ENCODE measurements at regions not wholly inside any gene's neighbourhood (a gene's known extent, or its start where the extent isn't known, plus 50 kb on each side); places are given as distances from the start of the nearest gene placed in this dataset.

- no peak for DNase-seq (ENCODE audit: low read depth)
- H3K4me3 ChIP-seq (ENCODE audit: low read depth, low read length), result no peak overlapping the region
These were observed 214.2 kb downstream of the SUDS3 start for GRCh38 chr12:118590406-118591150.

GRCh38 chr12:118603610-118604361, 227.4 kb downstream of the SUDS3 start:
- DNase-seq (ENCODE audit: low read depth), result no peak
- no peak overlapping the region for H3K4me3 ChIP-seq (ENCODE audit: low read depth, low read length)

GRCh38 chr12:118606690-118607089, 230.3 kb downstream of the SUDS3 start:
- H3K4me3 ChIP-seq (ENCODE audit: low read depth, low read length), result no peak overlapping the region
- DNase-seq (ENCODE audit: low read depth), result no peak

GRCh38 chr12:118607831-118608230, 231.5 kb downstream of the SUDS3 start:
- DNase-seq (ENCODE audit: low read depth), result no peak
- H3K4me3 ChIP-seq (ENCODE audit: low read depth, low read length), result no peak overlapping the region

- DNase-seq (ENCODE audit: low read depth), result no peak
- no peak overlapping the region for H3K4me3 ChIP-seq (ENCODE audit: low read depth, low read length)
These were observed 232.5 kb downstream of the SUDS3 start for GRCh38 chr12:118608770-118609344.

GRCh38 chr12:118611295-118611694, 234.9 kb downstream of the SUDS3 start:
- DNase-seq (ENCODE audit: low read depth), result no peak
- no peak overlapping the region for H3K4me3 ChIP-seq (ENCODE audit: low read depth, low read length)

GRCh38 chr12:118611770-118612169, 235.4 kb downstream of the SUDS3 start:
- H3K4me3 ChIP-seq (ENCODE audit: low read depth, low read length), result no peak overlapping the region
- DNase-seq (ENCODE audit: low read depth), result no peak

GRCh38 chr12:118617611-118618450, 241.5 kb downstream of the SUDS3 start:
- no peak overlapping the region for H3K4me3 ChIP-seq (ENCODE audit: low read depth, low read length)
- no peak for DNase-seq (ENCODE audit: low read depth)

GRCh38 chr12:118618695-118619094, 242.3 kb downstream of the SUDS3 start:
- no peak overlapping the region for H3K4me3 ChIP-seq (ENCODE audit: low read depth, low read length)
- no peak for DNase-seq (ENCODE audit: low read depth)

GRCh38 chr12:118625050-118625675, 248.8 kb downstream of the SUDS3 start:
- H3K4me3 ChIP-seq (ENCODE audit: low read depth, low read length), result no peak overlapping the region
- DNase-seq (ENCODE audit: low read depth), result no peak

- DNase-seq (ENCODE audit: low read depth), result no peak
- no peak overlapping the region for H3K4me3 ChIP-seq (ENCODE audit: low read depth, low read length)
These were observed 256.7 kb downstream of the SUDS3 start for GRCh38 chr12:118633071-118633470.

GRCh38 chr12:118635276-118635675, 258.9 kb downstream of the SUDS3 start:
- DNase-seq (ENCODE audit: low read depth), result no peak
- H3K4me3 ChIP-seq (ENCODE audit: low read depth, low read length), result no peak overlapping the region

GRCh38 chr12:118637767-118638370, 261.5 kb downstream of the SUDS3 start:
- H3K4me3 ChIP-seq (ENCODE audit: low read depth, low read length), result no peak overlapping the region
- no peak for DNase-seq (ENCODE audit: low read depth)

GRCh38 chr12:118641249-118641648, 264.9 kb downstream of the SUDS3 start:
- no peak for DNase-seq (ENCODE audit: low read depth)
- no peak overlapping the region for H3K4me3 ChIP-seq (ENCODE audit: low read depth, low read length)

GRCh38 chr12:118645219-118645618, 268.9 kb downstream of the SUDS3 start:
- H3K4me3 ChIP-seq (ENCODE audit: low read depth, low read length), result no peak overlapping the region
- DNase-seq (ENCODE audit: low read depth), result no peak

- H3K4me3 ChIP-seq (ENCODE audit: low read depth, low read length), result no peak overlapping the region
- DNase-seq (ENCODE audit: low read depth), result no peak
These were observed 273.6 kb downstream of the SUDS3 start for GRCh38 chr12:118649765-118650585.

GRCh38 chr12:118650586-118650960, 274.2 kb downstream of the SUDS3 start:
- DNase-seq (ENCODE audit: low read depth), result no peak
- H3K4me3 ChIP-seq (ENCODE audit: low read depth, low read length), result no peak overlapping the region

- no peak overlapping the region for H3K4me3 ChIP-seq (ENCODE audit: low read depth, low read length)
- no peak for DNase-seq (ENCODE audit: low read depth)
These were observed 275.1 kb downstream of the SUDS3 start for GRCh38 chr12:118651487-118651886.
